WTC11 (cell line): ENCODE measurements at regions not wholly inside any gene's neighbourhood (a gene's known extent, or its start where the extent isn't known, plus 50 kb on each side); places are given as distances from the start of the nearest gene placed in this dataset.

Experiments used
- KAT7 ChIP-seq: sonication (generic); formaldehyde crosslinking; IDR thresholded peaks from 2 replicates; pipeline ENCODE4 v1.8.1; 2023; ENCODE audit warnings: missing genetic modification reagents, mild to moderate bottlenecking, borderline replicate concordance
- TF ChIP-seq, protein P1 (sequence below): sonication (generic); formaldehyde crosslinking; IDR thresholded peaks from 2 replicates; pipeline ENCODE4 v1.8.1; 2023; ENCODE audit warnings: mild to moderate bottlenecking, missing genetic modification reagents

GRCh38 chr22:49601614-49602321 is 225.9 kb downstream of the BRD1 start:
- TF ChIP-seq KAT7 (CRISPR knock-in tag), result no peak
- TF ChIP-seq, protein P1, sequence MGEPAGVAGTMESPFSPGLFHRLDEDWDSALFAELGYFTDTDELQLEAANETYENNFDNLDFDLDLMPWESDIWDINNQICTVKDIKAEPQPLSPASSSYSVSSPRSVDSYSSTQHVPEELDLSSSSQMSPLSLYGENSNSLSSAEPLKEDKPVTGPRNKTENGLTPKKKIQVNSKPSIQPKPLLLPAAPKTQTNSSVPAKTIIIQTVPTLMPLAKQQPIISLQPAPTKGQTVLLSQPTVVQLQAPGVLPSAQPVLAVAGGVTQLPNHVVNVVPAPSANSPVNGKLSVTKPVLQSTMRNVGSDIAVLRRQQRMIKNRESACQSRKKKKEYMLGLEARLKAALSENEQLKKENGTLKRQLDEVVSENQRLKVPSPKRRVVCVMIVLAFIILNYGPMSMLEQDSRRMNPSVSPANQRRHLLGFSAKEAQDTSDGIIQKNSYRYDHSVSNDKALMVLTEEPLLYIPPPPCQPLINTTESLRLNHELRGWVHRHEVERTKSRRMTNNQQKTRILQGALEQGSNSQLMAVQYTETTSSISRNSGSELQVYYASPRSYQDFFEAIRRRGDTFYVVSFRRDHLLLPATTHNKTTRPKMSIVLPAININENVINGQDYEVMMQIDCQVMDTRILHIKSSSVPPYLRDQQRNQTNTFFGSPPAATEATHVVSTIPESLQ (CRISPR knock-in tag), result no peak
